H1 (cell line): ENCODE measurements at regions not wholly inside any gene's neighbourhood (a gene's known extent, or its start where the extent isn't known, plus 50 kb on each side); places are given as distances from the start of the nearest gene placed in this dataset.

ENCODE experiments used
- CTCF ChIA-PET: fragments of 300-600 bp; sonication (Branson Sonifier 250); formaldehyde crosslinking; loops from one replicate; lab custom pipeline; 2021; ENCODE audit not compliant: partially characterized antibody; lab: Charles Lee
- POLR2A ChIA-PET: fragments of 300-600 bp; sonication (Branson Sonifier 250); formaldehyde crosslinking; loops from one replicate; lab custom pipeline; 2021; ENCODE audit warnings: inconsistent platforms; ENCODE audit not compliant: partially characterized antibody; lab: Charles Lee
- DNase-seq, 2 experiments: peaks; one replicate each; pipeline versions ENCODE4 v3.0.0 to v3.0.0-alpha.2; 2010 to 2022; ENCODE audit warnings: low spot score in 2 of 2, low read depth in 1 of 2, mixed read lengths in 1 of 2
- FAIRE-seq: peaks from 2 replicates; lab custom pipeline; 2011; peaks lifted over from hg19 to GRCh38; lab: Jason Lieb, UNC
- H2AFZ ChIP-seq: 2 replicates; pipeline ENCODE4 v1.8.1; 2012; ENCODE audit warnings: low read length, inconsistent platforms
- H2AK5ac ChIP-seq: 2 replicates; pipeline ENCODE4 v1.6.1; 2013; ENCODE audit warnings: low read depth, low read length
- H2BK120ac ChIP-seq: replicated peaks from 2 replicates; pipeline ENCODE3; 2013; ENCODE audit warnings: low read depth, low read length, inconsistent platforms
- H2BK12ac ChIP-seq: 2 replicates; pipeline ENCODE4 v1.6.1; 2013; ENCODE audit warnings: low read depth, low read length
- H2BK15ac ChIP-seq: 2 replicates; pipeline ENCODE4 v1.6.1; 2013; ENCODE audit warnings: low read length
- H2BK20ac ChIP-seq: 2 replicates; pipeline ENCODE4 v1.6.1; 2013; ENCODE audit warnings: low read length
- H2BK5ac ChIP-seq: 2 replicates; pipeline ENCODE4 v1.6.1; 2013; ENCODE audit warnings: low read depth, low read length
- H3K14ac ChIP-seq: 2 replicates; pipeline ENCODE4 v1.6.1; 2013; ENCODE audit warnings: inconsistent platforms; ENCODE audit not compliant: insufficient read length
- H3K18ac ChIP-seq: 2 replicates; pipeline ENCODE4 v1.6.1; 2013; ENCODE audit warnings: low read length; ENCODE audit errors: extremely low read depth
- H3K23ac ChIP-seq: 2 replicates; pipeline ENCODE4 v1.6.1; 2013; ENCODE audit warnings: inconsistent platforms; ENCODE audit not compliant: insufficient read length
- H3K23me2 ChIP-seq: 2 replicates; pipeline ENCODE4 v1.6.1; 2013; ENCODE audit warnings: low read depth, low read length
- H3K27ac ChIP-seq: 2 replicates; pipeline ENCODE4 v1.6.1; 2011; ENCODE audit warnings: low read depth, low read length, inconsistent platforms
- H3K27me3 ChIP-seq, 4 experiments: replicated peaks in 1 of 4; 1 replicate in 1 of 4; 2 replicates in 3 of 4; pipeline versions ENCODE4 v1.6.1 to v1.8.1; 2011 to 2013; ENCODE audit warnings: low read length in 3 of 4, mild to moderate bottlenecking in 3 of 4, inconsistent platforms in 2 of 4, mixed read lengths in 2 of 4, moderate library complexity in 1 of 4; ENCODE audit not compliant: control insufficient read depth in 3 of 4, insufficient read depth in 3 of 4; ENCODE audit errors: extremely low read depth in 1 of 4
- H3K36me3 ChIP-seq, 4 experiments: 2 replicates each; pipeline versions ENCODE4 v1.6.1 to v1.8.1; 2011 to 2013; ENCODE audit warnings: mild to moderate bottlenecking in 4 of 4, low read length in 3 of 4, moderate library complexity in 2 of 4, control low read depth in 1 of 4, inconsistent platforms in 1 of 4; ENCODE audit not compliant: insufficient read depth in 4 of 4, control insufficient read depth in 2 of 4
- H3K4ac ChIP-seq: replicated peaks from 2 replicates; pipeline ENCODE3; 2013; ENCODE audit warnings: low read length, low read depth, mixed read lengths, inconsistent platforms; ENCODE audit not compliant: insufficient read length
- H3K4me1 ChIP-seq, 4 experiments: replicated peaks in 1 of 4; 1 replicate in 1 of 4; 2 replicates in 3 of 4; pipeline versions ENCODE4 v1.6.1 to v1.8.1; 2011 to 2013; ENCODE audit warnings: low read length in 3 of 4, inconsistent platforms in 2 of 4, mixed read lengths in 1 of 4; ENCODE audit not compliant: insufficient read depth in 4 of 4, control insufficient read depth in 3 of 4
- H3K4me2 ChIP-seq, 2 experiments: 2 replicates each; pipeline versions ENCODE4 v1.6.1 to v1.8.1; 2011 to 2013; ENCODE audit warnings: low read depth in 2 of 2, low read length in 2 of 2, control low read depth in 1 of 2, inconsistent platforms in 1 of 2, mild to moderate bottlenecking in 1 of 2; ENCODE audit not compliant: insufficient read depth in 1 of 2
- H3K4me3 ChIP-seq, 4 experiments: fragments of 200-600, 300-600 bp in 1 of 4; sonication (generic), shearing (Covaris generic), sonication (Bioruptor Twin) in 1 of 4; 2 replicates each; pipeline versions ENCODE4 v1.5.1 to v1.8.1; 2011 to 2016; ENCODE audit warnings: low read length in 4 of 4, low read depth in 3 of 4, control low read depth in 2 of 4, inconsistent platforms in 2 of 4, mild to moderate bottlenecking in 2 of 4, mixed read lengths in 1 of 4, moderate library complexity in 1 of 4; ENCODE audit not compliant: insufficient read depth in 2 of 4; ENCODE audit errors: extremely low read depth in 1 of 4
- H3K56ac ChIP-seq: replicated peaks from 2 replicates; pipeline ENCODE3; 2013; ENCODE audit warnings: low read depth, mild to moderate bottlenecking, mixed read lengths, low read length, inconsistent platforms; ENCODE audit not compliant: insufficient read length
- H3K79me1 ChIP-seq: 2 replicates; pipeline ENCODE4 v1.6.1; 2013; ENCODE audit warnings: low read depth, low read length, control low read depth
- H3K79me2 ChIP-seq, 2 experiments: 2 replicates each; pipeline versions ENCODE4 v1.6.1 to v1.8.1; 2012 to 2013; ENCODE audit warnings: low read length in 2 of 2, mild to moderate bottlenecking in 2 of 2, inconsistent platforms in 1 of 2; ENCODE audit not compliant: insufficient read depth in 2 of 2, control insufficient read depth in 1 of 2
- H3K9ac ChIP-seq, 4 experiments: replicated peaks in 1 of 4; 1 replicate in 1 of 4; 2 replicates in 3 of 4; pipeline versions ENCODE4 v1.6.1 to v1.8.1; 2011 to 2013; ENCODE audit warnings: low read depth in 3 of 4, low read length in 3 of 4, control low read depth in 2 of 4, mild to moderate bottlenecking in 2 of 4, moderate library complexity in 2 of 4, inconsistent platforms in 1 of 4; ENCODE audit errors: extremely low read depth in 1 of 4
- H3K9me3 ChIP-seq, 2 experiments: 2 replicates each; pipeline versions ENCODE4 v1.6.1 to v1.8.1; 2012 to 2013; ENCODE audit warnings: mild to moderate bottlenecking in 2 of 2, moderate library complexity in 2 of 2, control low read depth in 1 of 2, inconsistent platforms in 1 of 2, low read depth in 1 of 2, low read length in 1 of 2, mixed read lengths in 1 of 2; ENCODE audit not compliant: insufficient read depth in 2 of 2
- H4K20me1 ChIP-seq, 2 experiments: replicated peaks in 1 of 2; 2 replicates each; pipeline versions ENCODE3 to v1.8.1; 2011 to 2013; ENCODE audit warnings: inconsistent platforms in 2 of 2, low read length in 2 of 2, mild to moderate bottlenecking in 1 of 2; ENCODE audit not compliant: insufficient read depth in 2 of 2, control insufficient read depth in 1 of 2
- H4K5ac ChIP-seq: 2 replicates; pipeline ENCODE4 v1.6.1; 2013; ENCODE audit warnings: low read length, low read depth, mixed read lengths, inconsistent platforms; ENCODE audit not compliant: insufficient read length
- H4K8ac ChIP-seq: 2 replicates; pipeline ENCODE4 v1.8.0; 2013; ENCODE audit warnings: mild to moderate bottlenecking, moderate library complexity, low read length, inconsistent platforms; ENCODE audit not compliant: insufficient read depth; ENCODE audit errors: extremely low read depth
- H4K91ac ChIP-seq: replicated peaks from 2 replicates; pipeline ENCODE3; 2013; ENCODE audit warnings: low read length, mixed read lengths, inconsistent platforms; ENCODE audit not compliant: insufficient read length
- BCL11A ChIP-seq, 2 experiments: IDR thresholded peaks; one replicate each; pipeline ENCODE4 v1.6.1; 2011; ENCODE audit warnings: low read depth in 2 of 2, low read length in 2 of 2, mild to moderate bottlenecking in 2 of 2
- CBX8 ChIP-seq: fragments of 300-800, 300-1000 bp; sonication (generic); IDR thresholded peaks from 2 replicates; pipeline ENCODE4 v1.7.1; 2016; ENCODE audit warnings: low read depth, low read length, borderline replicate concordance
- HDAC2 ChIP-seq, 2 experiments: fragments of 300-600 bp in 1 of 2; sonication (generic) in 1 of 2; IDR thresholded peaks; 2 replicates each; pipeline ENCODE4 v1.6.1; 2011 to 2012; ENCODE audit warnings: low read depth in 2 of 2, low read length in 2 of 2, mild to moderate bottlenecking in 2 of 2, moderate library complexity in 2 of 2, borderline replicate concordance in 1 of 2, inconsistent platforms in 1 of 2
- NANOG ChIP-seq: IDR thresholded peaks from 2 replicates; pipeline ENCODE4 v1.6.1; 2011; ENCODE audit warnings: low read length, low read depth, mild to moderate bottlenecking, inconsistent platforms; ENCODE audit not compliant: insufficient read depth, poor library complexity, severe bottlenecking
- SAP30 ChIP-seq: fragments of 300-600 bp; sonication (generic); IDR thresholded peaks from 2 replicates; pipeline ENCODE4 v1.7.1; 2012; ENCODE audit warnings: low read length, moderate library complexity, mild to moderate bottlenecking, inconsistent platforms; ENCODE audit not compliant: insufficient read depth, insufficient replicate concordance
- SIRT6 ChIP-seq: IDR thresholded peaks from one replicate; pipeline ENCODE4 v1.7.1; 2012; ENCODE audit warnings: low read length, inconsistent platforms
- TF ChIP-seq, protein P1 (sequence below): IDR thresholded peaks from 2 replicates; pipeline ENCODE4 v1.6.1; 2011; ENCODE audit warnings: low read length, improper control_type of control experiment
- TF ChIP-seq, protein P2 (sequence below), 3 experiments: IDR thresholded peaks; 1 replicate in 2 of 3; 2 replicates in 1 of 3; pipeline versions ENCODE4 v1.5.1 to v1.6.1; 2011; ENCODE audit warnings: low read length in 3 of 3, mild to moderate bottlenecking in 3 of 3, inconsistent platforms in 2 of 3, low read depth in 1 of 3, moderate library complexity in 1 of 3; ENCODE audit not compliant: insufficient read depth in 1 of 3; ENCODE audit errors: control extremely low read depth in 1 of 3
- TF ChIP-seq, protein P3 (sequence below): IDR thresholded peaks from 2 replicates; pipeline ENCODE4 v1.6.1; 2012; ENCODE audit warnings: low read length, inconsistent platforms

DNA sequence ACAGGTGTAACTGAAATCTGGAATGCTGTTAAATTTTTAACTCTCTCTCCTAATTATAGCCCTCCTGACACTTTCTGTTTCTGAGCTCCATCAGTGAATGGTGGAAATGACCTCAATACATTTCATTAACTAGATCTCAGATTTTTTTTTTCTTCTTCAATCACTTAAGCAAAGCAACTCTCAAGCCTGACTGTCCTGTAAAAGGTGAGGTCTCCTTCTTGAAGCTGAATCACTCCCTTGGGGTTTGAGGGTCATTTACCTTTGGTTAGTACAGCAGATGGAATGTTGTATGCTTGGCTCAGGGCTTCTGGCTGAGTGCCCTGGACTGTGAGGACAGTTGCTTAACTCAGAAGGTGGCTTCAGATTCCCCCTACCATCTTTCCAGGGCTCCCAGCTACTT, 518.7 kb downstream of the PTPRC start:
- Histone ChIP-seq H3K14ac (no peak overlapping the region), H3K4me3 (no peak overlapping the region), H4K8ac (no peak overlapping the region), H3K23ac (no peak overlapping the region), H3K36me3 (no peaks in the 10 kb centered on the region), H3K18ac (no peak overlapping the region), H3K27me3 (no peaks in the 10 kb centered on the region), H2BK15ac (no peak overlapping the region), H2BK5ac (no peak overlapping the region), H2BK20ac (no peak overlapping the region), H4K5ac (no peak overlapping the region), H3K27ac (no peak overlapping the region), H4K91ac (no peak overlapping the region), H2AFZ (no peak overlapping the region), H3K79me1 (no peaks in the 10 kb centered on the region), H3K4ac (no peak overlapping the region), H3K4me2 (no peak overlapping the region), H2AK5ac (no peak overlapping the region), H3K79me2 (no peaks in the 10 kb centered on the region), H3K4me1 (peaks cover 0 to 13% (median 0%) of the 10 kb centered on the region in 4 experiments; a peak in 3 of 7 replicates), H3K56ac (no peak overlapping the region), H3K9me3 (no peaks in the 10 kb centered on the region), H4K20me1 (no peaks in the 10 kb centered on the region), H2BK120ac (no peak overlapping the region), H3K23me2 (no peaks in the 10 kb centered on the region), H3K9ac (no peak overlapping the region), H2BK12ac (no peak overlapping the region)
- POLR2A ChIA-PET: no interaction called here
- no peak for DNase-seq
- CTCF ChIA-PET: interaction anchor here (0.6 to 1.3 kb wide), 3 partner anchors 44 to 260 kb away, joined by 3 to 6 read pairs (median 4); no protein-coding TSS in a partner anchor
- FAIRE-seq: no peak
- TF ChIP-seq SAP30: no peak
- TF ChIP-seq, protein P1, sequence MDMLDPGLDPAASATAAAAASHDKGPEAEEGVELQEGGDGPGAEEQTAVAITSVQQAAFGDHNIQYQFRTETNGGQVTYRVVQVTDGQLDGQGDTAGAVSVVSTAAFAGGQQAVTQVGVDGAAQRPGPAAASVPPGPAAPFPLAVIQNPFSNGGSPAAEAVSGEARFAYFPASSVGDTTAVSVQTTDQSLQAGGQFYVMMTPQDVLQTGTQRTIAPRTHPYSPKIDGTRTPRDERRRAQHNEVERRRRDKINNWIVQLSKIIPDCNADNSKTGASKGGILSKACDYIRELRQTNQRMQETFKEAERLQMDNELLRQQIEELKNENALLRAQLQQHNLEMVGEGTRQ: no peak
- no peak for TF ChIP-seq BCL11A (IDR thresholded peaks at IDR 0.05; ENCODE audit: low read depth in 2 of 2, low read length in 2 of 2)
- TF ChIP-seq CBX8: no peak
- TF ChIP-seq, protein P2, sequence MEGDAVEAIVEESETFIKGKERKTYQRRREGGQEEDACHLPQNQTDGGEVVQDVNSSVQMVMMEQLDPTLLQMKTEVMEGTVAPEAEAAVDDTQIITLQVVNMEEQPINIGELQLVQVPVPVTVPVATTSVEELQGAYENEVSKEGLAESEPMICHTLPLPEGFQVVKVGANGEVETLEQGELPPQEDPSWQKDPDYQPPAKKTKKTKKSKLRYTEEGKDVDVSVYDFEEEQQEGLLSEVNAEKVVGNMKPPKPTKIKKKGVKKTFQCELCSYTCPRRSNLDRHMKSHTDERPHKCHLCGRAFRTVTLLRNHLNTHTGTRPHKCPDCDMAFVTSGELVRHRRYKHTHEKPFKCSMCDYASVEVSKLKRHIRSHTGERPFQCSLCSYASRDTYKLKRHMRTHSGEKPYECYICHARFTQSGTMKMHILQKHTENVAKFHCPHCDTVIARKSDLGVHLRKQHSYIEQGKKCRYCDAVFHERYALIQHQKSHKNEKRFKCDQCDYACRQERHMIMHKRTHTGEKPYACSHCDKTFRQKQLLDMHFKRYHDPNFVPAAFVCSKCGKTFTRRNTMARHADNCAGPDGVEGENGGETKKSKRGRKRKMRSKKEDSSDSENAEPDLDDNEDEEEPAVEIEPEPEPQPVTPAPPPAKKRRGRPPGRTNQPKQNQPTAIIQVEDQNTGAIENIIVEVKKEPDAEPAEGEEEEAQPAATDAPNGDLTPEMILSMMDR (IDR thresholded peaks at IDR 0.05; ENCODE audit: control extremely low read depth in 1 of 3, insufficient read depth in 1 of 3, low read depth in 1 of 3, low read length in 3 of 3): no peak
- no peak for TF ChIP-seq HDAC2 (IDR thresholded peaks at IDR 0.05; ENCODE audit: borderline replicate concordance in 1 of 2, low read depth in 2 of 2, low read length in 2 of 2)
- TF ChIP-seq NANOG: no peak
- no peak for TF ChIP-seq SIRT6
- TF ChIP-seq, protein P3, sequence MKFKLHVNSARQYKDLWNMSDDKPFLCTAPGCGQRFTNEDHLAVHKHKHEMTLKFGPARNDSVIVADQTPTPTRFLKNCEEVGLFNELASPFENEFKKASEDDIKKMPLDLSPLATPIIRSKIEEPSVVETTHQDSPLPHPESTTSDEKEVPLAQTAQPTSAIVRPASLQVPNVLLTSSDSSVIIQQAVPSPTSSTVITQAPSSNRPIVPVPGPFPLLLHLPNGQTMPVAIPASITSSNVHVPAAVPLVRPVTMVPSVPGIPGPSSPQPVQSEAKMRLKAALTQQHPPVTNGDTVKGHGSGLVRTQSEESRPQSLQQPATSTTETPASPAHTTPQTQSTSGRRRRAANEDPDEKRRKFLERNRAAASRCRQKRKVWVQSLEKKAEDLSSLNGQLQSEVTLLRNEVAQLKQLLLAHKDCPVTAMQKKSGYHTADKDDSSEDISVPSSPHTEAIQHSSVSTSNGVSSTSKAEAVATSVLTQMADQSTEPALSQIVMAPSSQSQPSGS: no peak
